GM21723 (cell line): ENCODE measurements at regions not wholly inside any gene's neighbourhood (a gene's known extent, or its start where the extent isn't known, plus 50 kb on each side); places are given as distances from the start of the nearest gene placed in this dataset.
"Not testable (repeated sequence)": the region's sequence is repeated elsewhere in the genome, so short reads cannot be mapped to it uniquely, and the experiment has no call there.

Source experiments
- ATAC-seq: cut with Tn5 transposase; IDR thresholded peaks from one replicate; pipeline ENCODE4 v1.9.1; 2021; ENCODE audit warnings: mild to moderate bottlenecking, moderate library complexity; ENCODE audit not compliant: unreplicated experiment

DNA sequence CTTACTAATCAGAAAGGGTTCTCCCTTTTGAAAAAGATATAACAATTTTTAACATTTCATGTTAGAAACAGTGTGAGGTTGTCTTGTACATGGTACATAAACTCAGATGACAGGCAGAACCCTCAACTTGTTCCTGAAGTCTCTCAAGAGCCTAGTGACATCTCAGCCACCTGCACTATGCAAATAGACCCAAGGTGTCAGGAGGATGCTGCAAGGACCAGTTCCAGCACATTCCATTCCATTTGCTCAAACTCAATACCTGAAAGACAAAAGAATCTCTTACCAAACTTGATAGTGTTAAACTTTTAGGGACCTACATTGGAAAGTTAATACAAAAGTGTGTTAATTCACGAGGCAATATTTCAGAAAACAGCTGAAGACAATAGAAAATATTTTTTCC lies 544.6 kb downstream of the CETN3 start:
- ATAC-seq: no peak

DNA sequence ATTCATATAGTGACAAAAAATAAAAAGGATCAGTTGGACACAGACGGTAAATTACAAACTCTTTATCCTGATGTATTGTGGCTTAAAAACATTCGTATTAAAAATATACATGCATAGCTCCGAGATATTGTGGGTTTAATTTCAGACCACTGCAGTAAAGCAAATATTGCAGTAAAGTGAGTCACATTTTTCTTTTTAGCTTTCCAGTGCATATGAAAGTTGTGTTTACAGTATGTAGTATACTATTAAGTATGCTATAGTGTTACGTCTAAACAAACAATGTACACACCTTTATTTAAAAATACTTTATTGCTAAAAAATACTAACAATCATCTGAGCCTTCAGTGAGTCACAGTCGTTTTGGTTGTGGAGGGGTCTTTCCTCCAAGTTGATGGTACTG lies 551.8 kb downstream of the CETN3 start:
- ATAC-seq: no peak

DNA sequence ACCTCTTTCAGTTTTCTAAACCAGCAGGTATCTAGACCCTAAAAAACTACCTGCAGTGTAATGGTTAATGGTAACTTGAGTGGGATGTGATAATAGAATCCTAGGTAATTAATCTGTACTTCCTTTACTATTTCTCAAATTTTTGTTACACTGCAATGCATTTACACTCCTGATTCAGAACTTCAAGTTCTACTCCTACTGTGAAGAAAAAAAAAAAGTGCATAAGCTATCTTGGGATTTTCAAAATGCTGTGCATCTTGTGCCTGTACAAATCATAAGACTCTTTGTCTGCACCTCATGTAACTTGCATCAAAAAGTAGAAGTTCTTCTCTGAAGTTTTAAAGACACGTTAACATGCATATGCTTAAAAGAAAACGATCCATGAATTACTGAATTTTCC lies 554.1 kb downstream of the CETN3 start:
- ATAC-seq: no peak

DNA sequence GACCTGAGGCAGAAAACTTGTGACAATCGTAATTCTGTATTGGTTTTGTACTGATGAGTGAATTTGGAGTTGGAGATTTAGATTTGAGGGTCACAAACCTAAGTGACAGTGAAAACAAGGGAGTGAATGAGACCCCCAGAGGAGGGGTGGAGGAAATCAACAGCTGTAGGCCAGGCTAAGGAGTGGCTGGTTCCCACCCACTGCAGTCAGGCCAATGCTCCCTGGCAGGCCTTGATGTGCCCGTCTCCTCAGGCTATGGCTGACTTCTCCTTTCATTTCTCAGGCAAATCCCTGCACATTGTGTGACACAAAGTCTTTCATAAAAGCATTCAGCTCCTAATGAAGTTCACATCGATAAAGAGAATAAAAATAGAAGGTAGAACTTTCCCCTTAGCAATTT lies 557.6 kb downstream of the CETN3 start:
- no peak for ATAC-seq

DNA sequence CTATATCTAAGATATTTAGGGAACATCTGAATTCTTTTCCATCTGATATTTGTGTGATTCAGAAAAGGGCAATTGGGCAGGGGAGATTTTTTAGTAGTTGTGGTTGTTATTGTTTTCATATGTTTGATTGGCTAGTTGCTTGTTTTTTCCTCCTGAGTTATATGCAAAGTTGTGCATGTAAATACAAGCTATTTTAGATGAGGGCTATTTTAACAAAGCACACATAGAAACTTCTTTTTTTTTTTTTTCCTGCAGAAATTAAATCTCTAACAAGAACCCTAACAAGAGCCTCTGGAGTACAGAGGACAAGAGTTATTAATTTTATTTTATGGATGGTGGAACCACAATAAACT lies 559.1 kb downstream of the CETN3 start:
- peak; percentile 53 for ATAC-seq

DNA sequence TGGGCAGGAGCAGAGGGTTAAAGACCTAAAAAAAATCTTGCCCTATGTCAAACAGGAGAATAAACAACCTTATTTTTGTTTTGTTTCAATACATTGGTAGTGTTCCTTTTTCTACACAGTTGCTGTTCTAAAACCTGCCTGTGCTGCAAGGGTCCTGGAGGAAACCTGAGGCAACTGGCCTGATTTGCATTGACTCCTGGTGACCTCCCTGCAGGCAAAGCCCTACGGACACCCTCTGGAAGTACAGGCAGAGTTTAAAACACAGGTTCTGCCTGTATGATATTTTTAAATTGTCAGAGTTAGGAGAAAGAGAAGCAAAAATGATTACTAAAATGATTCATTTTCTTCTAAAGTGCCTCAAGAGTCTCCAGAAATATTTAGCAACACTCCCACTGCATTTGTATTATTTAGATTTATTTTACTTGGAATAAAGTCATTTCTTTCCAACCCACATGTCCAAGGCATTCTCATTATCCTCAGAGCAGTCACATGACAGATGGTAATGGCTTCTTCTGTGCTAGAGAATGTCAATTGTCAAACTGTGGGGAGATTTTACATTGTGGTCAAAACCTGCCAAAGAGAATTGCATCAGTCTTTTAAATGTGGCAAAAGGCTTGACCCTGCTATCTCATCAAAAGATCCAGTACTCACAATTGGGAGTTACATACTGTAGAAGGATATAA lies 559.6 kb downstream of the CETN3 start:
- ATAC-seq: peak; percentile 68

DNA sequence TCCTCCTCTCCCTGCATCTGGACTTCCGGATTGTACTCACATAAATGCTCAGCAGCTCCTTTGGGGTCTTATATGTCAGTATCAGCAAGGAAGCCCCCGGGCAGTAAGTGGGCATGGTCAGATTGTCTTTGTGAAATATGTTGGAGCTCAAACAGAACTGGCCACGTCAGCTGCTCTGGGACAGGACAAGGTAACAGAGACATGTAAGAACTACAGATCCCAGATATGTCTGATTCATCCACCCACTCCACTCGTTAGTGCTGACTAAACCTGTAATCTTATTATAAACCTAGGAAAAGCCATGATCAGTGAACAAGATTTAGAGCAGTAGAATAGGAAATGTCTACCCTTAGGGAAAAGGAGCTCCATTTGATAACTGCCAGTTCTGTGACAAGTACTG lies 561.8 kb downstream of the CETN3 start:
- ATAC-seq: no peak

DNA sequence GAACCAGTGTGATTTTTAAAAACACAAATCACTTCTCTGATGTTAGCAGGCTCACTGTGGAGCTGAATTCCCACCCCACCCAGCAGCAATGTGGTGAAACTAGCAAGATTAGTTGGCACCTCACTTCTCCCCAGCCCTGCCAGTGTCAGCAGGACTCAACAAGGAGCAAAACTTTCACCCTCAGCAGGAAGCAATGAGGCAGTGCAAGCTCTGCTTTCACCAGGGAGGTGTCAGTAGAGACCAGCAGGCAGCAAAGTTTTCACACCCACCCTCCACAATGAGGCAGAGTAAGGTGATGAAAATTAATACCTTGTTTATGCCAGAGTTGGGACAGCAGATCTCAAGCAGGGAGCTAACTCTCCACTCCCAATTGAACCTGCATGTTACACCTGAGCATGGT lies 565.0 kb downstream of the CETN3 start:
- no peak for ATAC-seq

DNA sequence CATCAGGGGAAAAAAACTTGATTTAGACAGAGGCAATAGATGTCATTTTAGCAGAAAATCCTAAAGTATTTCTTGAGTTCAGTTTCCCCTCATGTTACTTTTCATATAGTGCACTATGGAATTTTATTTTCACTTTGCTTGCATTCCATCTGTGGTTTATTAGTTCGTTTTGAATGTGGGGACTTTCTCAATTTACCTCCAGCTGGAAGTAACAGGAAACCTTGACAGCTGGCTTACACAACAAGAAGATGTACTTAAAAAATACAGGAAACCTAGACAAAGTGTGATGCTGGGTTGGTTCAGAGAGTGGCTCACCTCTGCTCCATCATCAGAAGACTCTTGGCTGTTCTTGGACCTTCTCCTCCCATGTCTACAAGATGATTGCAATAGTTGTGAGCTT lies 567.0 kb downstream of the CETN3 start:
- ATAC-seq: no peak

DNA sequence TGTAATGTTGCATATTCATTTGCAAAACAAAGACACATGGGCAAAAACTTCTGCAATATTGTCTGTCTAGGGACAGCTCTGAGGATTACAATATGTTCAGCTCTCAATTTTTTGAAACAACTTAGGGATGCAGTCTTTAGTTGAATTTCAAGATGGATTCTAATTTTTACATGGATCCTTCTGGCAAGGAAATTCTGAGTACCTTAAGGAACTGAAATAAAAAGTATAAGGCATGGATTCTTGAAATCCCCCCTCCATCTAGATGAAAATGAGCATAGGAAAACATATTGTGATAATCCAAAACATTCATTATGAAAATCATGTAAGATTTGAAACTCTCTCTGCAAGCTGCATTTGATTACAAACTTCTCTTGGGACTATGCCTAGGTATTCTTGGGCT lies 568.6 kb downstream of the CETN3 start:
- no peak for ATAC-seq

DNA sequence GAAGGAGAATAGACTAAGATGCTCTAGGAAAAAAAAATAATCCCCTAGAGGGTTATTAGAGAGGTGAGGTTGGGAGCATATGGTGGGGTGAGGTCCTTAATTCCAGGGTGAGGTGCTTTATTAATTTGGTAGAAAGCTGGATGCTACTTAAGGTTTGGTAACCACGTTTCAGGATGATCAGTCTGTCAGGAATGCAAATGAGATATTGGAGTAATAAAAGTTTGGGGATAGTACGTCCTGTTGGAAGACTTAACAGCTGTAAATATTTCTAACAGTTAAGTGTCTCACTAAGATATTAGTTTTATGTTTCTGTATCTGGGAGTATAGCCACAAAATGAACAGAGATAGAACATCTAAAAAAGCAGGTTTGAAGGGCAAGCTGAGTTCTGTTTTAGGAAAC lies 578.9 kb downstream of the CETN3 start:
- ATAC-seq: no peak

DNA sequence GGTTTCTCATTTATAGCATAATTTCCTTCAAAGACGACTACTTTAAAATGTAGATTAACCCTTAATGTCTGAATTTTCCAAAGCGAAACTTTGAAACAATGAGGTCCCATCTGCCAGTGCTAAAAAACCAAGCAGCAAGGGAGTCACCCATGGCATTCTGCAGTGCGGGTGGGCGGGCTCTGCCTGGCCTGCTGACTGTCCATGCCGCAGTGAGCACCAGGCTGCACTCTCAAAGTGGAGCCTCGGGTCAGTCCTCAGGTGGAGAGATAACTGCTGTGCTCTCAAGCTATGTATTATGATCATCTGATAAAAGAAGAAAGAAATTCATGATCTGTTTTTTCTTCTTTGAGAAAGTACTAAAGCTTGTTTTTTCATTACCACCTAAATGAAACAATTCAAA lies 581.6 kb downstream of the CETN3 start:
- no peak for ATAC-seq

DNA sequence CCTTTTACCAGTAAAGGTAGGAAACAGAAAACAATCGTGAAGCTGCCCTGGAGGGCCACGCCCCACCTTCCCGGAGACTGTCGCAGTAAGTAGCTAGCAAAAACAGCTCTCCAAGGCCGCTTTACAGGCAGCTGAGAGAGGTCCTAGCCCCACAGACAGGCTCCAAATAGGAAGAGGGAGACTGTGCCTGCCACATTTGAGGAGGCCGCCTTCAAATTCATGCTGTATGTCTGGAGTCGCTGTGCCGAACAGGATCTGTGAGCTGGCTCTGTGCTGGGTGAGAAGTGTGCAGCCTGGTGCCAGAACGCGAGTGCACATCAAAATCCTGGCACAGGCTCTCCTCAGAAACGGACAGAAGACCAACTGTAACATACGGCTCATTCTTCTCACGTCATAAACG lies 582.2 kb downstream of the CETN3 start:
- ATAC-seq: no peak

DNA sequence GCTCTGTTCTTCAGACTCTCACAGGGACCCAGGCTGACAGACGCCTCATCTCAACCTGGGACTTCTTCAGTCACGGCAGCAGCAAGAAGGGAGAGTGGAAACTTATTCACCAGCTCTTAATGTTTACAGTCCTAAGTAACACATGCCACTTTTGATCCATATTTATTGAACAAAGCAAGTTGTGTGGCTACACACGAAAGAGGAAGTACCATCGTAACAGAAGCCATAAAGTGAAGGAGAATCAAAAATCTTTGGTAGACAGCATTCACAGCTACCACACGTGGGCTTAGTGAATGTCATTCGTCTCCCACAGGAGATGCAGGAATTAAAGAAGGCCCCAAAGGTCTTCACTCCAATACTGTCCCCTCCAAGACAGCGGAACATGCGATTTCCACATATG lies 582.6 kb downstream of the CETN3 start:
- ATAC-seq: no peak

DNA sequence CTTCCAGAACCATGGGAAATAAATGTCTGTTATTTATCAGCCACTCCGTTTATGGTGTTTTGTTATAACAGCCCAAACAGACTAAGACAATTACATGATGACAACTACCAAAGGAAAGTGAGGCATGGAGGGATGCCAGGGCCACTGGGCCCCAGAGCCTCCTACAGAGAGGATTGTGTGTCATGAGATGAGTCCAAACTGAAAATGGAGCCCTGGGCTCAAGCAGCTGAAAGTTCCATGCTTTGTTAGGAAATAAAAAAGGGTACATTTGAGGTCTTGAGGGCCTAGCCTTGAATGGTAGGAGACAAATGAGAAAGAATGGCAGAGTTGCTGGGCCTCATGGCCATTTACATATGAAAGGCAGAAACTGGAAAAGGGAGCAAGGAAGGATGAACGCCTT lies 586.5 kb downstream of the CETN3 start:
- no peak for ATAC-seq

DNA sequence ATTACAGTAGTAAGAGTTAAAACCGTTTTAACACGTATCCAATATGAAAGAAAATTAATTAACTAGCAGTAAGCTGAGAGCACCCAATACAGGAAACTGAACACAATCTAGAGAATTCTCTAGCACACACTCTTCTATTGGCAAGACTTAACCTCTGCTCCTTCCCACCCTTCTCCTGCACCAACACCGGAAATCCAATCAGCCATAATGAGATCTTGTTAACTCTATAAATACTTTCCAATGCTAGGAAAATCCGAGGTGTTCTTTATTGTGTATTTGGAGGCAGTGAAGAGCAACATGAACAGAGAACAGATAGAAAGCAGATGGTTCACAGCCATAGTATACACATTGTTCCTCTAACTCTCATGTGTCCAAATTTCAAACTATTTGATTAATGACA lies 591.7 kb downstream of the CETN3 start:
- no peak for ATAC-seq

DNA sequence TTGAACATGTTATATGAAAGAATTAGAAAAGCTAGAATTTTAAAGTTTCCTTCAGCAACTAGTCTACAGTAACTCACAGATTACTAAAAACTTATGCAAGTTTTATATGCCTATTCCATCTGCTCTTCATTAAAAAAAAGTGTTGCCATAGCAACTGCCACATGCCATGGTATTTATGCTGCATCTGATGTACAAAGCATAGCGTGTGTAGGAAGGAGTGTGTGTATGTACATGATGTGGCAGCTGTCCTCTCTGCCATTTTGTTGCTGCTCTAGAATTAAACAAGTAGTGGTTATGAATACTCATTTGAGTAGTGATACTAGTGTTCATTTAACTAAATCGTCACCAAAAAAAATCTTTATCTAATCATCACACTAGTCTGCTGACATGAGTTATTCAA lies 593.5 kb downstream of the CETN3 start:
- ATAC-seq: no peak

DNA sequence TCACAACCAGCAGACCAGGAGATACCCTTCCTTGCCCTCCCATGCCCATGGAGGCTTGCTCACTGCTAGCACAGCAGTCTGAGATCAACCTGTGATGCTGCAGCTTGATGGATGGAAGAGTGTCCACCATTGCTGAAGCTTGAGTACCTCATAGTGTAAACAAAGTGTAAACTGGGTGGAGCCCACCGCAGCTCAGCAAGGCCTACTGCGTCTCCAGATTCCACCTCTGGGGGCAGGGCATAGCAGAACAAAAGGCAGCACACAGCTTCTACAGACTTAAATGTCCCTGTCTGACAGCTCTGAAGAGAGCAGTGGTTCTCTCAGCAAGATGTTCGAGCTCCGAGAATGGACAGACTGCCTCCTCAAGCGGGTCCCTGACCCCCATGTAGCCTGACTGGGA lies 608.8 kb downstream of the CETN3 start:
- ATAC-seq: not testable (repeated sequence)

DNA sequence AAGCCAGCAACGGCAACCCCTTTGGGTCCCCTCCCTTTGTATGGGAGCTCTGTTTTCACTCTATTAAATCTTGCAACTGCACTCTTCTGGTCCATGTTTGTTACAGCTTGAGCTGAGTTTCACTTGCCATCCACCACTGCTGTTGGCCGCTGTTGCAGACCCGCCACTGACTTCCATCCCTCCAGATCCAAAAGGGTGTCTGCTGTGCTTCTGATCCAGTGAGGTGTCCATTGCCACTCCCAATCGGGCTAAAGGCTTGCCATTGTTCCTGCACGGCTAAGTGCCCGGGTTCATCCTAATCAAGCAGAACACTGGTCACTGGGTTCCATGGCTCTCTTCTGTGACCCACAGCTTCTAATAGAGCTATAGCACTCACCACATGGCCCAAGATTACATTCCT lies 615.1 kb downstream of the CETN3 start:
- ATAC-seq: not testable (repeated sequence)

DNA sequence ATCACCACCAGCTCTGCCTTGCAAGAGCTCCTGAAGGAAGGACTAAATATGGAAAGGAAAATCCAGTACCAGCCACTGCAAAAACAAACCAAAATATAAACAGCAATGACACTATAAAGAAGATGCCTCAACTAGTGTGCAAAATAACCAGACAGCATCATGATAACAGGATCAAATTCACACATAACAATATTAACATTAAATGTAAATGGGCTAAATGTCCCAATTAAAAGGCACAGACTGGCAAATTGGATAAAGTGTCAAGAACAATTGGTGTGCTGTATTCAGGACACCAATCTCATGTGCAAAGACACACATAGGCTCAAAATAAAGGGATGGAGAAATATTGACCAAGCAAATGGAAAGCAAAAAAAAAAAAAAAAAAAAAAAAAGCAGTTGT lies 629.8 kb downstream of the CETN3 start:
- not testable (repeated sequence) for ATAC-seq

DNA sequence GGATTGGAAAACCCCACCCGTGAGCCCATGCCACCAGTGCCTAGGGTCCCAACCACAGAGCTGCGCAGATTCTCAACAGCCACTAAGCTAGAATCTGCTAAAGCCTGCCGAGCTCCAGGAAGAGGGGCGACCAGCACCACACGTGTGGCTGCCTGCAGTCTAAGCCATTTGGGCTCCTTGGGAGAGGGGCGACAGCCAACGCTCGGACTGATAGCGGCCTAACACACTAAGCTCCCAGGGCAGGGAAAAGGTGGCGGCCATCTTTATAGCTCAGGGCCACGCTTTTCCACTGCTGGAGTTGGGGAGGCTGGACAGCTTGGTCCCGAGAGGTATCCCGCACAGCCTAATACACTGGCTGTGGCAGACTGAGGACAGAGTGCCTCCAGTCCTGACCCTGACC lies 631.8 kb downstream of the CETN3 start:
- ATAC-seq: no peak

DNA sequence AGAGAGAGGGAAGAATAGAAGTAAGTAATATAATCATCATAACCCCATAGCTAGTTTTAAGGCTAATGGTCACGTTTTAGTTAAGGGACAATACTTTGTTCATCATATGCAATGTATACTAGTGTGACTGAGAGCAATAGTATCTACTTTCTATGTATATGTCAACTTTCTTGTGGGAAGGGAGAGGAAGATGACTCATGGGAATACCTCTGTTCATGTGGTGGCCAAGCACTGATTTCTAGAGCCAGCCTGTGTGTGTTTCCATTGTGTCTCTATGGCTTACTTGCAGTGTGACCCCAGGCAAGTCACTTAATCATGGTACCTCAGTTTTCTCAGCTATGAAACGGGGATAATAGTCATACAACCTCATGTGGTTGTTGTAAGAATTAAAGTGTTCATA lies 639.6 kb downstream of the CETN3 start:
- ATAC-seq: no peak

DNA sequence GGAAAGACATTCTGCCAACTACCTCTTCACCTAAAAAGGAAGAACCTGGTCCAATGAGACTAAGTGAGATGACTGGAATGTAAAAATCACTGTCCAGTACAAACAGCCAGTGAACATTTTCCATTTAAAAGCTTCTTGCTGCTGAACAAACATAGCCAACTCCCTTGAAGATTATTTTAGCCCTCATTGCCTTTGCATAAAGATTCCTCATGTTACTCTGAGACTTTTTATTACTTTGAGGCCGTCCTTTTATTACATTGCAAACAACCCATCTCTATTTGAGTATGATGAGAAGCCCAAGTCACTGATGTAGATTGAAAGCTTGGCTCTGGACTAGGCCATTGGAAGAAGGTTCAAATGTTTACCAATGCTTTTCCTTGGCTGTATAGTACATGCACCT lies 649.8 kb downstream of the CETN3 start:
- ATAC-seq: no peak

DNA sequence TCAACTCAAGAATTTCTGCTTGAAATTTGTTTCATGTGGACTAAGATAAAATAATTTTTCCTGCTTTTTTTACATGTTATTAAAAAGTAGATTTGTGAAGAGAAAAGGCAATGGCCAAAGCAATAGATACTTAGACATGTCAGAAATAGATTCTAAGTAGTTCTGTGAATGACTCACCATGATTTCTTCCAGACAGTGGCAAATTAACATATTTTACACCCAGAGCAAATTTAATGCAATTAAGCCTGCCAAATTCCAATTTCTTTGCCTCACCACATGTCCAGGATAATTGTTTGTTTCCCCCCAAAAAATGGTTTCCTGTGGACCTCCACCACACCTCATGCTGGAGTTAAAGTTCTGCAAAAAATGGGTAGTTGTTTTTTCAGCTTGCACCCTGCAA lies 651.4 kb downstream of the CETN3 start:
- ATAC-seq: no peak
